ENCODE measurements at regions not wholly inside any gene's neighbourhood (a gene's known extent, or its start where the extent isn't known, plus 50 kb on each side); places are given as distances from the start of the nearest gene placed in this dataset.

DNA sequence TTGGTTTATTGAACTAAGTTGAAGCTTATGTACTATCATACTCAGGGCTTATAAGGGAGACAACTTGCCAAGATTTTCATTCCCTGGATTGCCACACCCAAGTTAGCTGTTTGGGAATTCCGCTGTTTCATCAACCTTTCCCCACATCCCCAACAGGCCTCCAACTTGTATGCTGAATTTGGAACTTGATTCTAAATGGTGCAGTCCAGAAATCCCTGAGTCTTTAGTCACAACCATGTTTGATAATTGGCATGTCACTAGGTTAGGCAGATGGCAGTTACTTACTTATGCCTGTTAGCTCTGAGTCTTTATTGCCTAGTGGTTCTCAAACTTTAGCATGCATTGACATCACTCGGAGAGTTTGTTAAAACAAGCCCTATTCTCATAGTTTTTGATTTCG lies 135.4 kb upstream of the PRPS1L1 start:
- H3K4me3 ChIP-seq (ENCODE audit: low read length): no peak overlapping the region
- TF ChIP-seq, protein P1, sequence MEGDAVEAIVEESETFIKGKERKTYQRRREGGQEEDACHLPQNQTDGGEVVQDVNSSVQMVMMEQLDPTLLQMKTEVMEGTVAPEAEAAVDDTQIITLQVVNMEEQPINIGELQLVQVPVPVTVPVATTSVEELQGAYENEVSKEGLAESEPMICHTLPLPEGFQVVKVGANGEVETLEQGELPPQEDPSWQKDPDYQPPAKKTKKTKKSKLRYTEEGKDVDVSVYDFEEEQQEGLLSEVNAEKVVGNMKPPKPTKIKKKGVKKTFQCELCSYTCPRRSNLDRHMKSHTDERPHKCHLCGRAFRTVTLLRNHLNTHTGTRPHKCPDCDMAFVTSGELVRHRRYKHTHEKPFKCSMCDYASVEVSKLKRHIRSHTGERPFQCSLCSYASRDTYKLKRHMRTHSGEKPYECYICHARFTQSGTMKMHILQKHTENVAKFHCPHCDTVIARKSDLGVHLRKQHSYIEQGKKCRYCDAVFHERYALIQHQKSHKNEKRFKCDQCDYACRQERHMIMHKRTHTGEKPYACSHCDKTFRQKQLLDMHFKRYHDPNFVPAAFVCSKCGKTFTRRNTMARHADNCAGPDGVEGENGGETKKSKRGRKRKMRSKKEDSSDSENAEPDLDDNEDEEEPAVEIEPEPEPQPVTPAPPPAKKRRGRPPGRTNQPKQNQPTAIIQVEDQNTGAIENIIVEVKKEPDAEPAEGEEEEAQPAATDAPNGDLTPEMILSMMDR (IDR thresholded peaks at IDR 0.05; ENCODE audit: insufficient read depth, low read depth, low read length, missing control alignments): no peak
- DNase-seq (ENCODE audit: low read depth): no peak

DNA sequence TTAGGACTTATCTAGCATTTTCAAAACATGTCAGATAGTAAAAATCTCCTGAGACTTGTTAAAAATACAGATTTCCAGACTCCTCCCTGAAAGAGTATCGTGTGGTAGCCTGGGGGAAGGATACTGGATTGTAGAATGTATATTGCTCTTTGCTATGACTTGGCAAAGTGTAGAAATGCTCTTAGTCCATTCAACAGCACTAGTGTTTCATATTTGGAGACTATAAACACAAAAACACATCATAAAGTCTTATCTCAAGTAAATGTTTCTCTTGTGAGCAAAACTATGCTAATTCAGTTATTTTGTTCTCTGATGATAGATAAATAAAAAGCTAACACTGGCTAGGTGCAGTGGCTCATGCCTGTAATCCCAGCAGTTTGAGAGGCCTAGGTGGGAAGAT lies 137.5 kb upstream of the PRPS1L1 start:
- no peak for DNase-seq (ENCODE audit: low read depth)
- no peak overlapping the region for H3K4me3 ChIP-seq (ENCODE audit: low read length)
- TF ChIP-seq, protein P1 (IDR thresholded peaks at IDR 0.05; ENCODE audit: insufficient read depth, low read depth, low read length, missing control alignments): no peak

DNA sequence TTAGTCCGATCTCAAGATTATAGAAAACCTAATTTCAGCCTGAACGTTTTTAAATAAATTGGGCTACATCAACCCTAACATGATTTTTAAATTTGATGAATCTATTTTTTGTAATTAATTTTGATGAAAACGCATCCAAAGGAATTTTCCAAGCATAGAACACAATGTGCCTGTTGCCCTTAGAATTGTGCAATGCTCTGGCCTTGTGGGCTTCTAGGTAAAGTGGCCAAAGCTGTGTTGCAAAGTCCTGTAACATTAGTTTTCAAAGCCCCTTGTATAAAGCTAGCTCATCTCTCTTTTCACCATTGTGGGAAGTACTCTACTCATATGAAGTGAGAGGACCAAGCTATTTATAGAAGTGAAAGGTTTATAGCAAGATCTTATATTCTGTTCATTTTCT lies 138.4 kb upstream of the PRPS1L1 start:
- no peak for DNase-seq (ENCODE audit: low read depth)
- TF ChIP-seq, protein P1 (IDR thresholded peaks at IDR 0.05; ENCODE audit: insufficient read depth, low read depth, low read length, missing control alignments): no peak
- H3K4me3 ChIP-seq (ENCODE audit: low read length): no peak overlapping the region

DNA sequence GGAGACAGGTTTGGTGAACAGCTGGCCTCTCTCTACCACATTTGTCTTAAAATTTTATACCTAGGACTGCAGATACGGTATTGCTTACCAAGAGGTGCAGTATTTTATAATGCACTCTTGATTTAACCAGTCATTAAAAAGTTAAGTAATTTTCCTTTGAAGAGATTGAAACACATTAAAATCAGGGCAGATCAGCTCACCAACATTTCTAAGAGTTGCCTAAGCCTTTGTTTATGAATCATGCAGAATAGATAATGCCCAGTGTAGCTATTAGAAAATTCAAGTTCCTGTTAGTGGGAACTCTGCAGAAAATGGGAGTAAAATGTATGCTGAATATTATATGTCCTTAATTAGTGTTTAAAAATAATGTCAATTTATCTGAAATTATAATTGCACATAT lies 140.2 kb upstream of the PRPS1L1 start:
- no peak overlapping the region for H3K4me3 ChIP-seq (ENCODE audit: low read length)
- DNase-seq (ENCODE audit: low read depth): no peak
- TF ChIP-seq, protein P1 (IDR thresholded peaks at IDR 0.05; ENCODE audit: insufficient read depth, low read depth, low read length, missing control alignments): no peak

DNA sequence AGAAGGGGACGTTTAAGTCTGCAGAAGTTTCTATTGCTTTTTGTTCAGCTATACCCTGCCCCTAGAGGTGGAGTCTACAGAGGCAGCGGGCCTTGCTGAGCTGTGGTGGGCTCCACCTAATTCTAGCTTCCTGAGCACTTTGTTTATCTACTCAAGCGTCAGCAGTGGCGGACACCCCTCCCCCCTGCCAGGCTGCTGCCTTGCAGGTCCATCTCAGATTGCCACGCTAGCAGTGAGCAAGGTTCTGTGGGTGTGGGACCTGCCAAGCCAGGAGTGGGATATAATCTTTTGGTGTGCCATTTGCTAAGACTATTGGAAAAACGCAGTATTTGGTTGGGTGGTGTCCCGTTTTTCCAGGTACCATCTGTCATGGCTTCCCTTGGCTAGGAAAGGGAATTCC lies 147.3 kb upstream of the PRPS1L1 start:
- TF ChIP-seq, protein P1 (IDR thresholded peaks at IDR 0.05; ENCODE audit: insufficient read depth, low read depth, low read length, missing control alignments): no peak
- no peak overlapping the region for H3K4me3 ChIP-seq (ENCODE audit: low read length)
- no peak for DNase-seq (ENCODE audit: low read depth)

DNA sequence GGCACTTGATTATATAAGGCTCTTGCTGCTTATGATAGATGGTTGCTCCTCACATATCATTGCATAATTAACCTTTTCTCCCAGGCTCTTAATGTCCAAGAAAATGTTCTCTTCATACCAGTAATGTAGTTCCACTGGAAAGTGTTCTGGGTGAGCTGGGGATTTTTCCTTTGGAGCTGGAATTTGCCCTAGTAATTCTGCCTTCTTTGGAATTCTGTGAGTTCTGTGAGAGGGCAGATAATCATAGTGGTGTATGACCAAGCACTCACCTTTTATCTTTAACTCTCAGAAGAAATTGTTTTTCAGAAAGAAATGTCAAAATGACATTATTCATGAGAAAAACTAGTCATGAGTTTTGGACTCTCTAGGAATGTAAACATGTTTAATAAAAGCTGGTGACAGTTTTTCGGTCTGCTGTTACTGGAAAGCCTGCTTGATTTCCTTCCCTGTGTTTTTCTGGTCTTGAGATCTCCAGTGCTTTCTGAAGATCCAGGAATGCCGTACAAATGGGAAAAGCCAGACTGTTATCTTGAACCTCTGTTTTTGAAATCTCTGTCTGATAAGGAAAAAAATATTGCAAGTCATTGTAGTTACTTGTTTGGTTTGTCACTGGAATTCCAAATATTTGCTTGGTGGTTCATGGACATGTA lies 148.3 kb upstream of the PRPS1L1 start:
- H3K4me3 ChIP-seq (ENCODE audit: low read length): no peak overlapping the region
- DNase-seq (ENCODE audit: low read depth): no peak
- TF ChIP-seq, protein P1 (IDR thresholded peaks at IDR 0.05; ENCODE audit: insufficient read depth, low read depth, low read length, missing control alignments): no peak

DNA sequence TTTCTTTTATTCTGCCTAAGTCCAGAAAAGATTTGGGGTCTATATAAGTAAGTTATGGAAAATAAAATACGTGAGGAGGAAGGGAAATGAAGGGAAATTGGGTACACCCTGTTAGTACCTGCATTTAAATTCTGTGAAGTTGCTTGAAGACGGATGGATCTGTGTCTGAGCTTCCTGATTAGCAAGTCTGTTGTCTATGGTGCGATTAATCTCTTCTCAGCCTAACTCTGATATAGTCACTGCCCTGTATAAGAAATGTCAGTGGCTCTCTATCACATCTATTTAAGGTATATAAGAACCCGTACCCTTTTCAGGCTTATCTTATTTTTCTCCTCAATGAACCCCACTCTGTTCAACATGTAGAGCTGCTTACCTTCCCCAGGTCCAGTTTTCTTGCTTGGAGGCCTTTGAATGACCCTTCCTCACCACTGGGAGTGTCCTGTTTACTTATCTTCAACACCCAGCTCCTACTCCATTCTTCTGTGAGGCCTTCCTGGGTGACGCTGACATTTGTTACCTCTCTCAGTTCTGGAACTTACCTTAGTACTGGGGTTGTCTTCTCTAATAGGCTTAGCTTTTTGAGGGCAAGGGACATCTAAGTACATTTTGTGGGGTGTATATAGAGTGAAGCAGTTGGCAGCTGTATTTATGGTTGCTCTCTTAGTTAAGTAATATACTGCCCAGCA lies 149.6 kb upstream of the PRPS1L1 start:
- no peak for DNase-seq (ENCODE audit: low read depth)
- TF ChIP-seq, protein P1 (IDR thresholded peaks at IDR 0.05; ENCODE audit: insufficient read depth, low read depth, low read length, missing control alignments): no peak
- no peak overlapping the region for H3K4me3 ChIP-seq (ENCODE audit: low read length)

Measured in epithelial cell of esophagus (primary cell).